HUES64 (cell line): ENCODE measurements at regions not wholly inside any gene's neighbourhood (a gene's known extent, or its start where the extent isn't known, plus 50 kb on each side); places are given as distances from the start of the nearest gene placed in this dataset.

Experiments
- H3K27ac ChIP-seq: 2 replicates; pipeline ENCODE4 v1.7.0; 2013; ENCODE audit warnings: low read depth, low read length, inconsistent platforms
- H3K27me3 ChIP-seq: 2 replicates; pipeline ENCODE4 v1.6.1; 2013; ENCODE audit warnings: mild to moderate bottlenecking, low read length; ENCODE audit not compliant: insufficient read depth
- H3K36me3 ChIP-seq: 2 replicates; pipeline ENCODE4 v1.6.1; 2013; ENCODE audit warnings: mild to moderate bottlenecking, low read length; ENCODE audit not compliant: insufficient read depth
- H3K4me1 ChIP-seq: 2 replicates; pipeline ENCODE4 v1.6.1; 2013; ENCODE audit warnings: mild to moderate bottlenecking, low read length, moderate library complexity; ENCODE audit not compliant: insufficient read depth
- H3K4me3 ChIP-seq: 2 replicates; pipeline ENCODE4 v1.5.1; 2013; ENCODE audit warnings: mild to moderate bottlenecking, low read length, moderate library complexity
- H3K9ac ChIP-seq: 2 replicates; pipeline ENCODE4 v1.6.1; 2013; ENCODE audit warnings: mild to moderate bottlenecking, low read depth, low read length
- H3K9me3 ChIP-seq: 2 replicates; pipeline ENCODE4 v1.6.1; 2013; ENCODE audit warnings: low read depth, low read length; ENCODE audit not compliant: insufficient read depth
- WGBS: fragments of 150-250, 120-280 bp; methylation state at CpG from one replicate; pipeline ENCODE4 v1.1.7; 2013; ENCODE audit warnings: missing lambda C conversion rate; 5-methylcytosine and 5-hydroxymethylcytosine counted together

- no peak overlapping the region for H3K4me3 ChIP-seq
- H3K4me1 ChIP-seq = no peaks in the 10 kb centered on the region
- no peak overlapping the region for H3K27ac ChIP-seq
- H3K9me3 ChIP-seq = no peaks in the 10 kb centered on the region
- H3K9ac ChIP-seq = no peak overlapping the region
- 100% methylated on average over 4 of the region's 4 CpGs for WGBS
- H3K27me3 ChIP-seq = no peaks in the 10 kb centered on the region
- H3K36me3 ChIP-seq = no peaks in the 10 kb centered on the region
These were observed 449.3 kb downstream of the KCNJ2 start for GRCh38 chr17:70618641-70619040.

DNA sequence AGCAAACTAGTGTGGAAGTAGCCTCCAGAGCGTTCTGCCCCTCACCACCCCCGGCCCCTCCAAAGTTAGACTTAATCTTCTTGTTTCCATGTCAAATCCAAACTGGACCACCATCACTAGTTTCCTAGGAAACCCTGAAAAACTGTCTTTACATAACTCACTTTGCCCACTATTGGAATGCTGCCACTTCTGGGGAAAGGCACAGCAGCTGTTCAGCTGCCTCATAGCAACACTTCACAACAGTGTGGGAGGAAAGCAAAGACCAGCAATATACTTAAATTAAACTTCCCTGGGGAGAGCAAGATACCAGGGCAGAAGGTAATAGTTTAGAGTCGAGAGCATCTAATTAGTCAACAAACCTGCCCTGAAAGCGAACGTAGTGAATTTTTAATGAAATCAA is 452.2 kb downstream of the KCNJ2 start:
- no peaks in the 10 kb centered on the region for H3K9me3 ChIP-seq
- no peak overlapping the region for H3K27ac ChIP-seq
- no peaks in the 10 kb centered on the region for H3K4me1 ChIP-seq
- WGBS = 96% methylated on average over 5 of the region's 5 CpGs
- H3K36me3 ChIP-seq = no peaks in the 10 kb centered on the region
- H3K9ac ChIP-seq = no peak overlapping the region
- no peaks in the 10 kb centered on the region for H3K27me3 ChIP-seq
- no peak overlapping the region for H3K4me3 ChIP-seq

DNA sequence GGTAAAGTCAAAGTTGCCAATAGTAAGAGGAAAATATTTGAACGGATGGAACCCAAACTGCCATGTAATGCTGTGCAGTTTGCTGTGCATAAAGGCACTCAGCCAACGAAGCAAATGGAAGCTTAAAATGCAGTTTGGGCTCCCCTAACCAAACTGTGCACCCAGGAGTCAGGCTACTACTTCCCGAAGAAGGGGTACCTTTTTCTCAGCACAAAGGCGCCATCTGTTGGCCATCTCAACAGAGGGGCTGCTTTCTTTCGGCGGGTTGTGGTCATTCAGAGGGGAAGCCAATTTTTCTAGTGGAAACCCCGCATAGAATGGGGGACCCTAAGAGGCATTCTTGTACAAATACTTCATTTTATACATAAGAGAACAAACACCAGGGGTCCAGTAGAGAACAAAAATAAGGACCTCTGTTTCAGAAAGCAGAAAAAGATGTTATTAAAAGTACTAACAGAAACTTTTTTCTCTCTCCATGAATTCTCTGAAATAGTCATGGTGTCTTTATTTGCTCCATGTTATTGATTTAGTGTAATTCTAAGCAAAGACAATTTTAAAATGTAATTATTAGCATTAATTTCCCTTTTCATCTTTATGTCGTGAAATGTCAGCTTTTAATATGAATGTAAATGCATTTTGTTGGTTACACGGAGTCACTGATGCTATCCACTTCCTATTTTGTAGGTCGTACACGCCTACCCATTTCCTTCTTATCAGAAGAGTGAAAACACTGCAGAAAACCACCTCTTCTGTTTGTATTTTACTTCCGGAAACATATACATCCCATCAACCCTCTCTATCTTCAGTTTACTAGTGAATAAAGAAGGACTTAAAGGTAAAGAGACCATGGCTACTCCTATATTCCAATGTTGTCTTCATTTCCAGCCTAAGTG is 453.3 kb downstream of the KCNJ2 start:
- Histone ChIP-seq H3K4me1 (no peaks in the 10 kb centered on the region), H3K4me3 (no peak overlapping the region), H3K9ac (no peak overlapping the region), H3K9me3 (no peaks in the 10 kb centered on the region), H3K27me3 (no peaks in the 10 kb centered on the region), H3K27ac (no peak overlapping the region), H3K36me3 (no peaks in the 10 kb centered on the region)
- 56% methylated on average over 10 of the region's 12 CpGs for WGBS

- Histone ChIP-seq H3K9me3 (no peaks in the 10 kb centered on the region), H3K36me3 (no peaks in the 10 kb centered on the region), H3K9ac (no peak overlapping the region), H3K4me1 (no peaks in the 10 kb centered on the region), H3K4me3 (no peak overlapping the region), H3K27me3 (no peaks in the 10 kb centered on the region), H3K27ac (no peak overlapping the region)
These were observed 454.9 kb downstream of the KCNJ2 start for GRCh38 chr17:70624211-70624610.

DNA sequence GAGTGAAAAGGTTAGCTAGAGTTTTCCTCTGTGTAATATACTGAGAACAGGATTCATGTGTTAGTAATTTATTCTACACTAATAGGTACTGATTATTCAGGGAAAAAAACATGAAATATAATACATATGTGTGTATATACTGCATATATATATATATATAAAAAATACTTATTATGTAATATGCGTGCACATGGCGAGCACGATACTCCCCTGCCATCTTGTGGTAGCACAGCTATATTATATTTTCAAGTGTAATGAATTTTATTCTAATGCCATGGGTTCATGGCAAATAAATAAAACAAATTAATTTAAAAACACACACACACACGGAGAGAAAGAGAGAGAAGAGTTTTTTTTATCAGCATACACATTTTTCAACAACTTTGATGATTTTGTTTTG is 460.6 kb downstream of the KCNJ2 start:
- Histone ChIP-seq H3K36me3 (no peaks in the 10 kb centered on the region), H3K9me3 (no peaks in the 10 kb centered on the region)
- no CpG with 5 or more reads among the region's 4 CpGs for WGBS

GRCh38 chr17:70636517-70637133 is 467.3 kb downstream of the KCNJ2 start:
- H3K9me3 ChIP-seq = no peaks in the 10 kb centered on the region
- no peaks in the 10 kb centered on the region; the same call in 1 of the 2 replicates for H3K4me1 ChIP-seq
- H3K36me3 ChIP-seq = no peaks in the 10 kb centered on the region
- WGBS = 57% methylated on average over 1 of the region's 2 CpGs
- no peak overlapping the region for H3K4me3 ChIP-seq
- H3K27me3 ChIP-seq = no peaks in the 10 kb centered on the region
- no peak overlapping the region for H3K27ac ChIP-seq
- no peak overlapping the region for H3K9ac ChIP-seq

More for the DNA sequence above, 460.6 kb downstream of the KCNJ2 start:
- no peak overlapping the region for H3K27ac ChIP-seq
- no peak overlapping the region for H3K4me3 ChIP-seq
- no peaks in the 10 kb centered on the region for H3K4me1 ChIP-seq
- H3K27me3 ChIP-seq = no peaks in the 10 kb centered on the region
- H3K9ac ChIP-seq = no peak overlapping the region

- 0 out of 2 replicates have a peak, but pooled peaks cover 4% of the 10 kb centered on the region for H3K9me3 ChIP-seq
- H3K27me3 ChIP-seq = no peaks in the 10 kb centered on the region
- no peak overlapping the region for H3K27ac ChIP-seq
- WGBS = 78% methylated on average over 2 of the region's 2 CpGs
- H3K36me3 ChIP-seq = no peaks in the 10 kb centered on the region
- no peak overlapping the region for H3K4me3 ChIP-seq
- no peaks in the 10 kb centered on the region; the same call in none of the 2 replicates for H3K4me1 ChIP-seq
- H3K9ac ChIP-seq = no peak overlapping the region
These were observed 472.7 kb downstream of the KCNJ2 start for GRCh38 chr17:70642059-70642458.

- Histone ChIP-seq H3K4me3 (no peak overlapping the region), H3K27me3 (no peaks in the 10 kb centered on the region), H3K36me3 (no peaks in the 10 kb centered on the region), H3K27ac (no peak overlapping the region), H3K9ac (no peak overlapping the region), H3K9me3 (0 out of 2 replicates have a peak, but pooled peaks cover 4% of the 10 kb centered on the region), H3K4me1 (no peaks in the 10 kb centered on the region; the same call in none of the 2 replicates)
- 90% methylated on average over 2 of the region's 2 CpGs for WGBS
These were observed 474.8 kb downstream of the KCNJ2 start for GRCh38 chr17:70644096-70644495.

DNA sequence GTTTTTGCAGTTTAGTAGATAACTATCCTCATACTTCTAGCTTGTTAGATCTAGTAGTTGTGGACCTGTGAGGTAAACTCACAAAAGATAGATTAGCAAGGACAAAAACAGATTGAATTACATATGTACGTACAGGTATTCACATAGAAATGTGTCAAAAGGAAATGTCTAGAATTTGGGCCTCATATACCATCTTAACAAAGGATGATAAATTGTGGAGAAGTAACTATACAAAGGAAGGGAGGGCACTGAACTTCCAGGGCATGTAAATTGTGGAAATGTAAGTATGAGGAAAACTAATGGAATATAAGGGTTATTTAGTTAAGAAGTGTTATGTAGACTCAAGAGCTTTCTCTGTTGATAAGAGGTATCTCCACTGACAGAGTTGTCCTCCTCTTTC is 477.3 kb downstream of the KCNJ2 start:
- Histone ChIP-seq H3K27me3 (no peaks in the 10 kb centered on the region), H3K4me1 (no peaks in the 10 kb centered on the region; the same call in 1 of the 2 replicates), H3K4me3 (no peak overlapping the region), H3K36me3 (no peaks in the 10 kb centered on the region), H3K9me3 (0 out of 2 replicates have a peak, but pooled peaks cover 4% of the 10 kb centered on the region), H3K9ac (no peak overlapping the region), H3K27ac (no peak overlapping the region)
- WGBS = 100% methylated on average over 1 of the region's 1 CpG

DNA sequence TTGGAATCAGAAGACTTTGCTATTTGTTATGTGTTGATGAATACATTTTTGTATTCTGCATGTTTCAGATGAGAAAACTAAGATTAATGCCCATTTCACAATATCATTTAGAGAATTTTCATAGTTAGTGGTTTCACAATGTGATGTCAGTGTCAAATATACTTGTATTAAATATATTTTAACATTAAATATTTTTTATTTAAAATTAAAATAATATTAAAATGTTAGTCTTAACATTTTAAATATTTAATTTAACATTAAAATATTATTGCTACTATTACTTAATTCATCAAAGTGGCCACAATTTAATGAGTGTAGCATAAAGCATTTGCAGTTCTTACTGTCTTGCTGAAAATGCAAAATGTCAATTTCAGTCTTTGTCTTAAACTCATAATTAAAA is 478.8 kb downstream of the KCNJ2 start:
- no peak overlapping the region for H3K27ac ChIP-seq
- H3K36me3 ChIP-seq = no peaks in the 10 kb centered on the region
- no peaks in the 10 kb centered on the region for H3K27me3 ChIP-seq
- no peaks in the 10 kb centered on the region for H3K4me1 ChIP-seq
- no peak overlapping the region for H3K4me3 ChIP-seq
- 0 out of 2 replicates have a peak, but pooled peaks cover 4% of the 10 kb centered on the region for H3K9me3 ChIP-seq
- no peak overlapping the region for H3K9ac ChIP-seq

GRCh38 chr17:70653850-70654249 is 484.5 kb downstream of the KCNJ2 start:
- H3K36me3 ChIP-seq = no peaks in the 10 kb centered on the region
- H3K27ac ChIP-seq = no peak overlapping the region
- no peaks in the 10 kb centered on the region for H3K4me1 ChIP-seq
- no peaks in the 10 kb centered on the region for H3K27me3 ChIP-seq
- H3K9ac ChIP-seq = no peak overlapping the region
- no peak overlapping the region for H3K4me3 ChIP-seq
- 100% methylated on average over 1 of the region's 3 CpGs for WGBS
- H3K9me3 ChIP-seq = no peaks in the 10 kb centered on the region
